Gastrocnemius medialis (tissue), 4 donors: ENCODE measurements at regions not wholly inside any gene's neighbourhood (a gene's known extent, or its start where the extent isn't known, plus 50 kb on each side); places are given as distances from the start of the nearest gene placed in this dataset.

Experiments used
- POLR2A ChIP-seq, 2 donors: fragments of 450-650 bp; IDR thresholded peaks; one replicate each; pipeline ENCODE4 v1.6.1; 2017; ENCODE audit warnings: antibody characterized with exemption in 2 of 2, mild to moderate bottlenecking in 2 of 2, moderate library complexity in 2 of 2
- TF ChIP-seq, protein P1 (sequence below), 5 experiments: fragments of 450-650 bp in 3 of 5; fragments of 200-600 bp in 2 of 5; sonication (generic) in 2 of 5; IDR thresholded peaks in 4 of 5; conservative IDR thresholded peaks in 1 of 5; 1 replicate in 4 of 5; 2 replicates in 1 of 5; pipeline ENCODE4 v1.5.1; 2016 to 2019; ENCODE audit warnings: antibody characterized with exemption in 5 of 5, mild to moderate bottlenecking in 3 of 5, moderate library complexity in 3 of 5

DNA sequence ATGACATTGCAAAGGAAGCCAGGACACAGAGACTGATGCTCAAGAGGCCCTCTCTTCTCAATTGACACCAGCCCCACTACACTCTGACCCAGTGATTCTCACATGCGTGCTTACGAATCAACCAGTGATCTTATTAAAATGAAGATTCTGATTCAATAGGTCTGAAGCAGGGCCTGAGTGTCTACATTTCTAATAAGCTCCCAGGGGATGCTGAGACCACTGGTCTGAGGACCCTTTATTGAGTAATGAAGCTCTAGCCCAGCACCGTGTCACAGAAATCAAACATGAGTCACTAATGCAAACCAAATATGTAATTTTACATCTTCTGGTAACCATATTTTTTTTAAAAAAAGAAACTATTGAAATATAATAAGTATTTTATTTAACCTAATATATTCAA is 689.1 kb upstream of the LMCD1 start:
- TF ChIP-seq, protein P1, sequence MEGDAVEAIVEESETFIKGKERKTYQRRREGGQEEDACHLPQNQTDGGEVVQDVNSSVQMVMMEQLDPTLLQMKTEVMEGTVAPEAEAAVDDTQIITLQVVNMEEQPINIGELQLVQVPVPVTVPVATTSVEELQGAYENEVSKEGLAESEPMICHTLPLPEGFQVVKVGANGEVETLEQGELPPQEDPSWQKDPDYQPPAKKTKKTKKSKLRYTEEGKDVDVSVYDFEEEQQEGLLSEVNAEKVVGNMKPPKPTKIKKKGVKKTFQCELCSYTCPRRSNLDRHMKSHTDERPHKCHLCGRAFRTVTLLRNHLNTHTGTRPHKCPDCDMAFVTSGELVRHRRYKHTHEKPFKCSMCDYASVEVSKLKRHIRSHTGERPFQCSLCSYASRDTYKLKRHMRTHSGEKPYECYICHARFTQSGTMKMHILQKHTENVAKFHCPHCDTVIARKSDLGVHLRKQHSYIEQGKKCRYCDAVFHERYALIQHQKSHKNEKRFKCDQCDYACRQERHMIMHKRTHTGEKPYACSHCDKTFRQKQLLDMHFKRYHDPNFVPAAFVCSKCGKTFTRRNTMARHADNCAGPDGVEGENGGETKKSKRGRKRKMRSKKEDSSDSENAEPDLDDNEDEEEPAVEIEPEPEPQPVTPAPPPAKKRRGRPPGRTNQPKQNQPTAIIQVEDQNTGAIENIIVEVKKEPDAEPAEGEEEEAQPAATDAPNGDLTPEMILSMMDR (IDR thresholded peaks at IDR 0.05 in 4 of 5, conservative IDR thresholded peaks at IDR 0.05 in 1 of 5), result no peak
- no peak for TF ChIP-seq POLR2A (IDR thresholded peaks at IDR 0.05)
